Hepatocyte (in vitro differentiated cells): ENCODE measurements at regions not wholly inside any gene's neighbourhood (a gene's known extent, or its start where the extent isn't known, plus 50 kb on each side); places are given as distances from the start of the nearest gene placed in this dataset.

Experiments
- EZH2phosphoT487 ChIP-seq: fragments of 200-600 bp; sonication (generic); IDR thresholded peaks from one replicate; pipeline ENCODE4 v1.6.1; 2018; ENCODE audit warnings: antibody characterized with exemption, mild to moderate bottlenecking, low read depth, moderate library complexity; ENCODE audit not compliant: unreplicated experiment, severe bottlenecking
- TF ChIP-seq, protein P1 (sequence below): fragments of 200-600 bp; sonication (generic); IDR thresholded peaks from 2 replicates; pipeline ENCODE4 v1.5.1; 2016; ENCODE audit warnings: antibody characterized with exemption, mild to moderate bottlenecking; ENCODE audit not compliant: poor library complexity

DNA sequence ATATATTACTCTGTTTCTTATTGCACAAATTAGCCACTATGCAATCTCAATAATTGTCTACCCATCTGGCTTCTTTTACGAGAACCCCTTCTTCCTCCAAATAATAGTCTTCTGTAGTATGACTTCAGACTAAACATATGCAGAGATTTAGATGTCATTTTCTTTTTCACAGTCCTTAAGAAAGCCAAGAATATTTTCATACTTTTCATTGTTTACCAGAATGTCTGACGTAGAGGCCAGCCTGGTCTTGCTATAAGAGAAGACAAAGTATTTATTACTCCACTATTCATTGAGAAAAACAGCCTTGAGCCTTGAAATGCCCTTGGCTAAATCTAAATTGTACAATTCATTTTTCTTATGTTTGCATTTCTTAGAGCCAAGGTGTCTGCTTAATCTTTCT lies 714.9 kb upstream of the CXADR start:
- TF ChIP-seq, protein P1, sequence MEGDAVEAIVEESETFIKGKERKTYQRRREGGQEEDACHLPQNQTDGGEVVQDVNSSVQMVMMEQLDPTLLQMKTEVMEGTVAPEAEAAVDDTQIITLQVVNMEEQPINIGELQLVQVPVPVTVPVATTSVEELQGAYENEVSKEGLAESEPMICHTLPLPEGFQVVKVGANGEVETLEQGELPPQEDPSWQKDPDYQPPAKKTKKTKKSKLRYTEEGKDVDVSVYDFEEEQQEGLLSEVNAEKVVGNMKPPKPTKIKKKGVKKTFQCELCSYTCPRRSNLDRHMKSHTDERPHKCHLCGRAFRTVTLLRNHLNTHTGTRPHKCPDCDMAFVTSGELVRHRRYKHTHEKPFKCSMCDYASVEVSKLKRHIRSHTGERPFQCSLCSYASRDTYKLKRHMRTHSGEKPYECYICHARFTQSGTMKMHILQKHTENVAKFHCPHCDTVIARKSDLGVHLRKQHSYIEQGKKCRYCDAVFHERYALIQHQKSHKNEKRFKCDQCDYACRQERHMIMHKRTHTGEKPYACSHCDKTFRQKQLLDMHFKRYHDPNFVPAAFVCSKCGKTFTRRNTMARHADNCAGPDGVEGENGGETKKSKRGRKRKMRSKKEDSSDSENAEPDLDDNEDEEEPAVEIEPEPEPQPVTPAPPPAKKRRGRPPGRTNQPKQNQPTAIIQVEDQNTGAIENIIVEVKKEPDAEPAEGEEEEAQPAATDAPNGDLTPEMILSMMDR, result no peak
- TF ChIP-seq EZH2phosphoT487, result no peak
